ENCODE measurements at regions not wholly inside any gene's neighbourhood (a gene's known extent, or its start where the extent isn't known, plus 50 kb on each side); places are given as distances from the start of the nearest gene placed in this dataset.

- Mint-ChIP-seq H3K9me3 (no peaks in the 10 kb centered on the region), H3K27ac (peak overlapping the region; percentile 39), H3K36me3 (no peaks in the 10 kb centered on the region), H3K4me1 (ENCODE audit: unreplicated experiment) (peaks cover 26% of the 10 kb centered on the region), H3K4me3 (no peak overlapping the region), H3K27me3 (peaks cover 3% of the 10 kb centered on the region)
- no peak for TF ChIP-seq CTCF (conservative IDR thresholded peaks at IDR 0.05)
- no peak for DNase-seq (ENCODE audit: extremely low spot score, unreplicated experiment)
Observed at GRCh38 chr2:23241611-23242245, 143.3 kb upstream of the KLHL29 start.

- H3K36me3 Mint-ChIP-seq: no peaks in the 10 kb centered on the region
- no peak overlapping the region for H3K4me3 Mint-ChIP-seq
- H3K4me1 Mint-ChIP-seq (ENCODE audit: unreplicated experiment): peaks cover 26% of the 10 kb centered on the region
- no peak overlapping the region for H3K27ac Mint-ChIP-seq
- no peak for TF ChIP-seq CTCF (conservative IDR thresholded peaks at IDR 0.05)
- no peak for DNase-seq (ENCODE audit: extremely low spot score, unreplicated experiment)
- H3K27me3 Mint-ChIP-seq: peaks cover 3% of the 10 kb centered on the region
- no peaks in the 10 kb centered on the region for H3K9me3 Mint-ChIP-seq
Observed at GRCh38 chr2:23243073-23243659, 141.8 kb upstream of the KLHL29 start.

GRCh38 chr2:23244617-23245016 lies 140.4 kb upstream of the KLHL29 start:
- TF ChIP-seq CTCF (conservative IDR thresholded peaks at IDR 0.05): no peak
- Mint-ChIP-seq H3K27ac (no peak overlapping the region), H3K4me1 (ENCODE audit: unreplicated experiment) (peaks cover 19% of the 10 kb centered on the region), H3K9me3 (peaks cover 2% of the 10 kb centered on the region), H3K4me3 (no peak overlapping the region), H3K27me3 (no peaks in the 10 kb centered on the region), H3K36me3 (no peaks in the 10 kb centered on the region)
- no peak for DNase-seq (ENCODE audit: extremely low spot score, unreplicated experiment)

GRCh38 chr2:23246992-23247683 lies 137.8 kb upstream of the KLHL29 start:
- H3K36me3 Mint-ChIP-seq: no peaks in the 10 kb centered on the region
- no peaks in the 10 kb centered on the region for H3K27me3 Mint-ChIP-seq
- peaks cover 5% of the 10 kb centered on the region for H3K9me3 Mint-ChIP-seq
- no peak for TF ChIP-seq CTCF (conservative IDR thresholded peaks at IDR 0.05)
- peaks cover 8% of the 10 kb centered on the region for H3K4me1 Mint-ChIP-seq (ENCODE audit: unreplicated experiment)
- no peak for DNase-seq (ENCODE audit: extremely low spot score, unreplicated experiment)
- no peak overlapping the region for H3K27ac Mint-ChIP-seq
- no peak overlapping the region for H3K4me3 Mint-ChIP-seq

GRCh38 chr2:23248667-23249066 lies 136.3 kb upstream of the KLHL29 start:
- no peak for TF ChIP-seq CTCF (conservative IDR thresholded peaks at IDR 0.05)

More at GRCh38 chr2:23248667-23249066, 136.3 kb upstream of the KLHL29 start:
- H3K4me1 Mint-ChIP-seq (ENCODE audit: unreplicated experiment): no peaks in the 10 kb centered on the region
- DNase-seq (ENCODE audit: extremely low spot score, unreplicated experiment): no peak
- H3K4me3 Mint-ChIP-seq: no peak overlapping the region
- peaks cover 5% of the 10 kb centered on the region for H3K9me3 Mint-ChIP-seq
- H3K27me3 Mint-ChIP-seq: no peaks in the 10 kb centered on the region
- no peak overlapping the region for H3K27ac Mint-ChIP-seq
- H3K36me3 Mint-ChIP-seq: no peaks in the 10 kb centered on the region
